D341Med (cell line): ENCODE measurements at regions not wholly inside any gene's neighbourhood (a gene's known extent, or its start where the extent isn't known, plus 50 kb on each side); places are given as distances from the start of the nearest gene placed in this dataset.

Experiments
- DNase-seq: peaks from one replicate; pipeline ENCODE4 v3.0.0; 2012; ENCODE audit warnings: low spot score

DNA sequence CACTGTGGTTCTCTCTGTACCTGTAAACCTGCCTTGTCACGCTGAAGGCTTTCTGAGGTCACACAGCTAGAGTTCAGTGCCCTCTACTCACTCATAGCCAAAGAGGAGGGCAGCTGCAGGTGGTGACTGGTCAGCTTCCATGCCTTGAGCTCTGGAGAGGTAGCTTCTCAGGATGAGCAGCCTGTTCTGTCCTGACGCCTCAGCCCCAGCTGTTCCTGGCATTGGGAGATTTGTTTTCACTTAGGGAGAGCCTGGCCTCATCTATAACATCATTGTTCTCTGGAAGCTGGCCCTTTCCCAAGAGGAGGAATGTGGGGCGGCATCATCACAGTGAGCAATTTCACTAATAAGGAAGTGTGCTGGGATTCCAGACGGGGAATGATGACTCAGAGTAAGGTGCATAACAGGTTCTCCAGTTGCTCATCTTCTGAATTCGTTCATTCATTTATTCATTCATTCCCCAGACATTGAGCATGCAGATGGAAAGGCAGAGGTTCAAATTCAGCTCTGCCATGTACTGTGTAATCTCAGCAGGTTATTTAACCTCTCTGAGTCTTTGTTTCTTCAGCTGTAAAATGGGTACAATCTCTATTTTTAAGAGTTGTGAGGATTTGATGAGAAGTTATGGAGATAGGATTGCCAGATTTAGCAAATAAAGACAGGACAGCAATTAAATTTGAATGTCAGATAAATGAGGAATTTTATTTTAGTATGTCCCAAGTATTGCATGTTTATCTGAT lies 255.8 kb upstream of the CRY1 start:
- DNase-seq = no peak

DNA sequence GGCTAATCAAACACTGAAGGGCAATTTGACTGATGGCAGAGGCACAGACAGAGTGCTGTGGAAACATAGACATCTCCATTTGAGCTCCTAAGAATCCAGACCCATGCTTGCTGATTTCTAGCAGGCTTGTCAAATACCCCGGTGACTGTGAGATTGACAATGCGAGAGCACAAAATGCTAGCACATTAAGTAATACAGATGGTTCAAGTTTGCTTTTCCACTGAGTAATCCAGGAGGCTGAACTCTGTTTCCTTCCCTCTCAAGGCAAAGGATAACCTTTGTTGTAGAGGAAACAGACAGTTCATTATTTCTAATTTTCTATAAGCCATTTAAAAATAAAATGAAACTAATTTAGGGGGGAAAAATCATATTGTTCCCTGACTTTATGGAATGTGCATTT lies 256.5 kb upstream of the CRY1 start:
- no peak for DNase-seq

GRCh38 chr12:107351109-107351508 lies 257.8 kb upstream of the CRY1 start:
- DNase-seq = no peak

GRCh38 chr12:107351713-107352112 lies 258.4 kb upstream of the CRY1 start:
- no peak for DNase-seq

DNA sequence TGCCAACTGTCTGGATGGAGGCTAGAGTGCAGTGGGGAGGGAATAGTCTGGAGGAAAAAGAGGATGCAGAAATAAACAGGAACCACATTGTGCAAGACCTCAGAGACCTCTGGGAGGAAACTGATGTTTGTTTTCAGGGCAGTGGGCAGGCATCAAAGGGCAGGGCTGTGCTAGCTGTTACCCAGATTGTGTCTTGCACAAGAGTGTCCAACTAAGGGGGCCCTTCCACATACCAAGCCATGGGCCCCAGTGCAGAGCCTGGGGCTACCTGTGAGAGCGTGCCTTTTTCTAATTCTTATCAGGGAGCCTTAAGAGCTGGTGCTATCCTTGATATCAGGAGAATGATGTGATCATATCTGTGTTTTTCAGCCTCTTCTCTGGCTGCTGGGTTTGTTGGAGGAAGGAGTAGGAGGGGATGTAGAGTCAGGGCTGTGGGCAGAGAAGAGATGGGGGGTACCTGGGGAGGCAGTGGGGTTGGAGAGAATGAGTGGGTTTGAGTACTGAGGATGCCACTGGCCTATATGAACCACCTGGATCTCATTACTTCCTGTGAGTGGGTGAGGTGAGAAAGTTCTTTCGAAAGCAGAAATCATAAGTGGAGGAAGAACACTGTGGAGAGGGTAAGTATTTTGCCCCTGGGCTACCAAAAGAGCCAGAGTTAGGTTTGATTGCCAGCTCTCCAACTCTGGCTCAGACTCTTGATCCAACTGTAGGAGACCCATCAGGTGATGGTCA lies 259.2 kb upstream of the CRY1 start:
- no peak for DNase-seq

- no peak for DNase-seq
Observed at GRCh38 chr12:107353312-107353711, 260.0 kb upstream of the CRY1 start.

- DNase-seq = no peak
Observed at GRCh38 chr12:107355004-107355565, 261.7 kb upstream of the CRY1 start.

- no peak for DNase-seq
Observed at GRCh38 chr12:107355612-107356011, 262.3 kb upstream of the CRY1 start.

DNA sequence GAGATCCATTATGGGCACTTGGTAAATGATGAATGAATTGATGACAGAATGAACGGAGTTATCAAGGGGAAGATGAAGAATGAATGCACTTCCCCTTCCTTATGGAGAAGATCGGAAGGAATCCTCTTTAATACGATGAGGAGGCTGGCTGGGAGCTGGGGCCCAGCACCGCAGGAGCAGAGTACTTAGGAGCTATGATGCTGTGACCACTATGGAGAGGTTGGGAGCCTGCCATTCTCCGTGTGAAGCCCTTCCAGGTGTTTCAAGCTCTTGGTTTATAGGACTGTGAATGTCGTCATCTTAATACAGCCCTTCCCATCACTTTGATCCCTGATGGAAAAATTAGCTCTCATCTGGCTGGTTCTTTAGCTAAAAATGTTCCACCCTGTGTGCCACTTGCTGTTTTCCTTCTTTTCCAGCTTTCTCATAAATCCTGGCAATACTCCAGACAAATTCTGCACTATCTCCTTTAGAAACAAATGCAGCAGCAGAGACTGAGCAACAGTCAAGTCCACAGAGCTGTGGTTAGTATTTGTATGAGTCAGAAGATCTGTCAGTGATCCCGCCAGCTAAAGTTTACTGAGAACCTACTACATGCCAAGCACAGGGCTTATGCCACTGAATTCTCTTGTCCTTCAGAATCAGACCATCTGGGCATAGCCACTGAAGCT lies 263.1 kb upstream of the CRY1 start:
- no peak for DNase-seq

GRCh38 chr12:107356937-107357295 lies 263.6 kb upstream of the CRY1 start:
- DNase-seq = no peak

DNA sequence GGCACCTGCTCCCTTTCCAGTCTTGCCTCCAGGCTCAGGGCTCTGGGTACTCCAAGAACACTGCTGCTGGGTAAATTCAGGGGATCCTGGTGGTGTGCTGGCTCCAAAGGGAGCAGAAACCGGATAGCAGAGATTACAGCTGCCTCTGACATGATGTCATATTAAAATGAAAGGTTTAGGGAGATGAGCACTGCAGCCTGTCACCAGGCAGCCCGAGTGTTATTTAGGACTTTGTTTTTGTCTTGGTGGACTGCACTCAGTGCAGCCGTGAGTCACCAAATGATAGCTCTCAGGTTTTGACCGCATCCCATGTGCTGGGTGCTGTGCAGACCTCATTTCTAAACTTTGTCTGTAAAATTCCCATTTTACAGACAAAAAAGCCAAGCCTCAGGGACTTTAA lies 266.0 kb upstream of the CRY1 start:
- DNase-seq = no peak

DNA sequence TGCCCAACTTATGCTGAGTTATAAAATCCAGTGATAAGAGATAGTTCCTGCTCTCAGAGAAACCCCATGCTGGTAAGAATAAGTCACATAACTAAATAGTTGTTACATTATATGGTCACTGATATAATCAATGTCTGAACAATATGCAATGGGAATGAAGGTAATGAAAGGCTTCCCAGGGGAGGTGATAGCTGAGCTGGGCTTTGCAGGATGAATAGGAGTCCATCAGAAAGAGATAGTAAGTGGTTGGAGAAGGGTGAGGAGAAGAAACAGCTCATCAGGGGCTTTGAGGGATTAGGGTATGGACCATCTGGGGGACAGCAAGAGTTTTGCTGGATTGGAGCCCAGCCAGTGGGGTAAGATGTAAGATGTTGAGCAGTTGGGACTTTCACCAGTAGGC lies 266.7 kb upstream of the CRY1 start:
- no peak for DNase-seq

GRCh38 chr12:107360482-107360881 lies 267.1 kb upstream of the CRY1 start:
- no peak for DNase-seq

DNA sequence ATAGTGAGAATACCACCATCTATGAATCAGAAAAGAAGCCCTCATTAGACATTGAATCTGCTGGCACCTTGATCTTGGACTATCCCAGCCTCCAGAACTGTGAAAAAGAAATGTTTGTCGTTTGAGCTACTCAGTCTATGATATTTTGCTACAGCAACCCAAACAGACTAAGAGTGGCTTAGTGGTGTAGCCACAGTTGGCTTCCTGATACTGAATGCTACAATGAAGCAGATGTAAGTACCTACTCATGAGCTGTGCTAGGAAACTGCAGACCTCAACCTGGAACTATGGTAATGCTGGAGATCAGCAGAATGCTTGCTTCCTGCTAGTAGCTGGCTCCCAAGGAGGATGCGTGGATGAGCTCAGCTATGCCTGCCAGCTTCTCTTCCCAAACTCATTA lies 268.6 kb upstream of the CRY1 start:
- DNase-seq = no peak

- DNase-seq = no peak
Observed at GRCh38 chr12:107362960-107363359, 269.6 kb upstream of the CRY1 start.

DNA sequence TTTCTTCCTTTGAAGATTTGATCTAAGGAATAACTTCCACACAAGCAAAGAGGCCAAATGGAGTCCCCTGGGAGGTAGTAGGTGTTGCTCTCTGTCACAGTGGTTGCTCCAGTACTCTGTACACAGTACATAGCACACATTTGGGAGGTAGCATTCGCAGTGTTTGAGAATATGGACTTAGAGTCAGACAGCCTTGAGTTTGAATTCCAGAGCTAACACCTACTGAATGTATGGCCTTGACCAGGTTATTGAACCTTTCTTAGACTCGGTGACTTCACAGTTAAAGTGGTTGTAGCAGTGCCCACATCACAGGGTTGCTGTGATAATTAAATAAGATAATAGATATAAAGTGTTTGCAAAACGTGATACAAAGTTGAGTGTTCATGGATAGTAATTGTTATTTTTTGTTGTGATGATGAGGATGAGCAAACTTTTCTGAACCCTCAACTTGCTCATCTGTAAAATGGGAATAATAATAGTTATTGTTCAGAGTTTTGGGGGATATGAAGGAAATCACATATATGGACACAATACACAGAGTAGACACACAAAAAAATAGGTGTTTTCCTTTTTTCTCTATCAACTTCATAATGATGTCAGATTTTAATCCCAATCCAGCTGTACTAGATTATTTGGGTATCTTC lies 271.6 kb upstream of the CRY1 start:
- DNase-seq = no peak

DNA sequence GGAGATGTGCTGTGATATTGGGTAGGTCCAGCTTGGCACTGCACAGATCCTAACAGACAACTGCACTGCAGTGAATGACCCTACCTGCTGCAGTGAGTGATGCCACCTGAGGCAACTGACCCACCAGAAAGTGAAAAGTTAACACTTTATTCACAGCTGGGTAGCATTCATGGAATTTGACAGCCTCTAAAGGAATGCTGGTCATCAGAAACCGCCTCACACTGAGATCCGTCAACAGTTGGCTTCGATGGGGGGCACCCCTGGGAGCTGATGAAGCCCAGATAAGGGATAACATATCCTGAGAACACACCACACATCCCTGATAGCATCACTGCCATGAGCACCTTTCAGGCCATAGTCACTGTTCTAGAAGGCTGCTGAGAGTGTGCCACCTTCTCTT lies 272.4 kb upstream of the CRY1 start:
- DNase-seq = no peak

DNA sequence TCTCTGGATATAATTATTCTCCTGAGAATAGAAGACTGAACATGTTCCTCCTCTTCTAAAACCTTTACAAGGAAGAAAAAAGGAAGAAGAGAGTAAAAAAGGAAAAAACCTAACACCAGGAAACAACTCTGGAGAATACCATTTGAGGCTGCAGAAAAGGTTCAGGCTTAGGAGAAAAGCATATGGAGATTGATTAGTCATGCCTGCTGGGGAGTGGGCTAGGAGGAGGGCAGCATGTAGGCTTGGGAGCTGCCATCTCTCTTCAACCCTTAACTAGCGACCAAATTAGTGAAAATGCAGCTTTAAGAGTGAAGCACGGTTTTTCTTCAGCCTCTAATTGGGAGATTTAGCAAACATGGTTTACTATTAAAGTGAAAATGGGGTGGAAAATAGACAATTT lies 273.0 kb upstream of the CRY1 start:
- no peak for DNase-seq

- DNase-seq = no peak
Observed at GRCh38 chr12:107368586-107368985, 275.2 kb upstream of the CRY1 start.

DNA sequence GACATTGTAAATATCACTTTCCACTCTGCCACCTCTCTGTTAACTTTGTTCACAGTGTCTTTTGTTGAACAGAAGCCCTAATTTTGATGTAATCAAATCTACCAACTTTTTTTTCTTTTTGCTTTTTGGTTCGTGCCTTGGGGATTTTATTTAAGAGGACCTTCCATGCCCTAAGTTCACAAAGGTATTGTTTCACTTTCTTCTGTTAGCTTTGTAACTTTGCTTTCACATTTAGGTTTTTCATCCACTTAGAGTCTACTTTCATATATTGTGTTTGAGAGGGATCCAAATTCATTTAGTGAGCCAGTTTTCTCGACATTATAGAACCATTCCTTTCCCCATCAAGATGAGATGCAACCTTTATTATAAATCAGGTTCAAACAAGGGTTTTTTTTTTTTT lies 275.7 kb upstream of the CRY1 start:
- no peak for DNase-seq

DNA sequence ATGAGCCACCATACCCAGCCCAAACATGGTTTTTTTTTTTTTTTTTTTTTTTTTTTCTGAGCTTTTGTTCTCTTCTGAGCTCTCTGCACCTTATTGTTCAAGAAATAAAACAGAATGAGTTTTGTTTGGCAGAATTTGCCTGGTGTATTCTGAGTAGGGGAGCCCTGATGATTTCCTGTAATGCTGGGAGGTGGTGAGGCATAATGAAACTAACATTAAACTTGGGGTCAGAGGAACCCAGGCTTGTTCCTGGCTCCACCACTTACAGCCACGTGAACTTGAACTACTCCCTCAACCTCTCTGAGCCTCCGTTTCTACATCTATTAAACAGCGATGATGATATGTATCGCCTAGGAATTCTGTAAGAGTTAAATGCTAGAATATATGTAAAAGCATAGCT lies 276.3 kb upstream of the CRY1 start:
- DNase-seq = no peak

GRCh38 chr12:107372229-107372658 lies 278.9 kb upstream of the CRY1 start:
- DNase-seq = no peak
